ENCODE measurements at regions not wholly inside any gene's neighbourhood (a gene's known extent, or its start where the extent isn't known, plus 50 kb on each side); places are given as distances from the start of the nearest gene placed in this dataset.
"Not testable (repeated sequence)": the region's sequence is repeated elsewhere in the genome, so short reads cannot be mapped to it uniquely, and the experiment has no call there.

DNA sequence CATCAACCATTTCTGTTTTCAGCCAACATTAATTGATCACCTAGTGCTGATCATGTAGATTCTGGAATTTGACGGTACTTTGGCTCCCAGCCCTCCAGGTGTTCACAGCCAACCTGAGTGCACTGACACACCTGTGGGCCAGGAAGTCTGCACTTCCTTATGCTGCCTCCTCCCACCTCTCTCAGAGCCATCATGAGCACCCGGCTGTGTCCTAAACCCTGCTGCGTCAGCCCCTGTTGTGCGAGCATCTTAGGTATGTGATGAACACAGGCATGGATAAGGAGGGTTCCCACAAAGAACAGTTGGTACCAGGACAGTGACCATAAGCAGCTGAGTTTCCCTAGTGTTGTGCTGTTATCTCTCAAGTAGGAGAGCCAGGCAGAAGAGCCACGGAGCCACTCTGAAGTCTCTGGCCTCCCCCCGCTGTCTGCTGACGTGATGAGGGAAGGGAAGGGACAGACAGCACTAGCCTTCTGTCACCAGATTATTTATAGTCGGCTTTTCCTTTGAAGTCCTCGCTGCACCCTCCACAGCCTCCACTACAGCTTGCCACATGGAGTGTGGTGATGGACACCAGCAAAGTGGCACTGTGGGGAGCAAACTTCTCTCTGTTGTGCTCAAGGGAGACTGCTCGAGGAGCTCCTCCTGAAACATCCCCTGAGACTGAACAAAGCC lies 162.8 kb upstream of the ANKFN1 start:
- Mint-ChIP-seq H3K27ac (no peak overlapping the region), H3K4me3 (no peak overlapping the region), H3K9me3 (peaks cover 3 to 29% (median 12%) of the 10 kb centered on the region in 11 donors), H3K4me1 (no peaks in the 10 kb centered on the region), H3K36me3 (peaks cover 0 to 4% (median 0%) of the 10 kb centered on the region in 5 donors), H3K27me3 (peaks cover 0 to 6% (median 4%) of the 10 kb centered on the region in 5 donors)
- DNase-seq = no peak
- Histone ChIP-seq H3K36me3 (ENCODE audit: control insufficient read depth in 2 of 3, insufficient read depth in 3 of 3, low read length in 3 of 3) (no peaks in the 10 kb centered on the region), H3K4me3 (ENCODE audit: low read length) (no peak overlapping the region), H3K9me3 (ENCODE audit: control insufficient read depth in 2 of 3, low read length in 3 of 3) (no peaks in the 10 kb centered on the region), H3K27ac (ENCODE audit: low read depth, low read length) (no peak overlapping the region), H3K4me1 (ENCODE audit: control insufficient read depth in 2 of 2, insufficient read depth in 2 of 2, low read length in 2 of 2) (no peaks in the 10 kb centered on the region), H3K27me3 (ENCODE audit: control insufficient read depth in 2 of 2, insufficient read depth in 2 of 2, low read length in 2 of 2) (no peaks in the 10 kb centered on the region)
- ChIA-PET POLR2A (no interaction called here), CTCF (no interaction called here)
- ATAC-seq = no peak
- intact Hi-C loops (cut with micrococcal nuclease) = no loop called here

DNA sequence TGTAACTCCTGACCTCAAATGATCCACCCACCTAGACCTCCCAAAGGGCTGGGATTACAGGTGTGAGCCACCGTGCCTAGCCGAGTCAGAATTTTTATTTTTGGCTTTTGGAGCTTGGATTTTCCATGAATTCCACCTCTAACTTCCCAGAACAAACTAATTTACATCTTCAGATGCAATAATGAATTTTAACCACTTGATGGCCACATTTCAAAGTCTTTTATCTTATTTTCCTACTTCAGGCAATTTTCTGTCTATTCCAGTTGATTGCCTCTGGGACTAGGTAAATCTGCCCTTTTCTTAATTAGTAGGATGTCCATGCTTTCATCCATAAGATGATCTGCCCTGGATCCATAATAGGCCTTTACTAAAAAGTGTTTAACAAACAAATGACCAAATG lies 156.4 kb upstream of the ANKFN1 start:
- Histone ChIP-seq H3K4me3 (ENCODE audit: low read length) (no peak overlapping the region), H3K27me3 (ENCODE audit: control insufficient read depth in 2 of 2, insufficient read depth in 2 of 2, low read length in 2 of 2) (no peaks in the 10 kb centered on the region), H3K27ac (ENCODE audit: low read depth, low read length) (no peak overlapping the region), H3K9me3 (ENCODE audit: control insufficient read depth in 2 of 3, low read length in 3 of 3) (no peaks in the 10 kb centered on the region), H3K36me3 (ENCODE audit: control insufficient read depth in 2 of 3, insufficient read depth in 3 of 3, low read length in 3 of 3) (no peaks in the 10 kb centered on the region), H3K4me1 (ENCODE audit: control insufficient read depth in 2 of 2, insufficient read depth in 2 of 2, low read length in 2 of 2) (no peaks in the 10 kb centered on the region)
- intact Hi-C loops (cut with micrococcal nuclease) = no loop called here
- peaks cover 3 to 37% (median 12%) of the 10 kb centered on the region in 11 donors for H3K9me3 Mint-ChIP-seq
- H3K27ac Mint-ChIP-seq = no peak overlapping the region
- peaks cover 0 to 12% (median 0%) of the 10 kb centered on the region in 7 donors for H3K4me1 Mint-ChIP-seq
- no peak overlapping the region for H3K4me3 Mint-ChIP-seq
- H3K27me3 Mint-ChIP-seq = peaks cover 0 to 6% (median 0%) of the 10 kb centered on the region in 5 donors
- ChIA-PET CTCF (no interaction called here), POLR2A (no interaction called here)
- DNase-seq = no peak
- ATAC-seq = no peak
- peaks cover 0 to 4% (median 0%) of the 10 kb centered on the region in 5 donors for H3K36me3 Mint-ChIP-seq

- Histone ChIP-seq H3K27ac (ENCODE audit: low read depth, low read length) (no peak overlapping the region), H3K4me1 (ENCODE audit: control insufficient read depth in 2 of 2, insufficient read depth in 2 of 2, low read length in 2 of 2) (no peaks in the 10 kb centered on the region), H3K9me3 (ENCODE audit: control insufficient read depth in 2 of 3, low read length in 3 of 3) (no peaks in the 10 kb centered on the region), H3K27me3 (ENCODE audit: control insufficient read depth in 2 of 2, insufficient read depth in 2 of 2, low read length in 2 of 2) (no peaks in the 10 kb centered on the region), H3K4me3 (ENCODE audit: low read length) (no peak overlapping the region), H3K36me3 (ENCODE audit: control insufficient read depth in 2 of 3, insufficient read depth in 3 of 3, low read length in 3 of 3) (no peaks in the 10 kb centered on the region)
- ChIA-PET CTCF (no interaction called here), POLR2A (no interaction called here)
- Mint-ChIP-seq H3K9me3 (peaks cover 0 to 21% (median 7%) of the 10 kb centered on the region in 11 donors), H3K4me1 (peaks cover 0 to 29% (median 0%) of the 10 kb centered on the region in 7 donors), H3K27ac (peak overlapping the region in 4 of 9 donors; percentile 0 to 68 (median 26)), H3K36me3 (no peaks in the 10 kb centered on the region), H3K27me3 (peaks cover 0 to 5% (median 0%) of the 10 kb centered on the region in 5 donors), H3K4me3 (no peak overlapping the region)
- ATAC-seq (no peak), DNase-seq (no peak)
- intact Hi-C loops (cut with micrococcal nuclease) = no loop called here
These were observed 152.9 kb upstream of the ANKFN1 start for GRCh38 chr17:56000411-56000810.

DNA sequence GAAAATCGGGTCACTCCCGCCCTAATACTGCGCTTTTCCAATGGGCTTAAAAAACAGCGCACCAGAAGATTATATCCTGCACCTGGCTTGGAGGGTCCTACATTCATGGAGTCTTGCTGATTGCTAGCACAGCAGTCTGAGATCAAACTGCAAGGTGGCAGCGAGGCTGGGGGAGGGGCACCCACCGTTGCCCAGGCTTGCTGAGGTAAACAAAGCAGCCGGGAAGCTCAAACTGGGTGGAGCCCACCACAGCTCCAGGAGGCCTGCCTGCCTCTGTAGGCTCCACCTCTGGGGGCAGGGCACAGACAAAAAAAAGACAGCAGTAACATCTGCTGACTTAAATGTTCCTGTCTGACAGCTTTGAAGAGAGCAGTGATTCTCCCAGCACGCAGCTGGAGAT lies 150.6 kb upstream of the ANKFN1 start:
- ATAC-seq; H3K4me1 ChIP-seq (ENCODE audit: control insufficient read depth in 2 of 2, insufficient read depth in 2 of 2, low read length in 2 of 2); H3K36me3 Mint-ChIP-seq; H3K27me3 ChIP-seq (ENCODE audit: control insufficient read depth in 2 of 2, insufficient read depth in 2 of 2, low read length in 2 of 2); H3K27me3 Mint-ChIP-seq; H3K4me3 ChIP-seq (ENCODE audit: low read length); POLR2A ChIA-PET; intact Hi-C loops (cut with micrococcal nuclease); H3K27ac ChIP-seq (ENCODE audit: low read depth, low read length); H3K36me3 ChIP-seq (ENCODE audit: control insufficient read depth in 2 of 3, insufficient read depth in 3 of 3, low read length in 3 of 3); H3K9me3 ChIP-seq (ENCODE audit: control insufficient read depth in 2 of 3, low read length in 3 of 3): not testable (repeated sequence)
- Mint-ChIP-seq H3K4me1 (peaks cover 0 to 29% (median 0%) of the 10 kb centered on the region in 7 donors), H3K4me3 (peak overlapping the region in 1 of 10 donors; percentile 12), H3K9me3 (peaks cover 0 to 18% (median 7%) of the 10 kb centered on the region in 11 donors), H3K27ac (peak overlapping the region in 4 of 9 donors; percentile 47 to 70 (median 66))
- CTCF ChIA-PET = interaction anchor here (0.6 kb wide), 1 partner anchor 115 kb away, joined by 3 read pairs; no protein-coding TSS in a partner anchor
- peak in 4 of 9 donors; percentile 8 to 59 (median 33) for DNase-seq

GRCh38 chr17:56009795-56010651 lies 143.3 kb upstream of the ANKFN1 start:
- ChIA-PET POLR2A (interaction anchor here (0.7 kb wide), 1 partner anchor 546 kb away, joined by 3 read pairs; no protein-coding TSS in a partner anchor), CTCF (no interaction called here)
- peaks cover 2 to 14% (median 4%) of the 10 kb centered on the region in 11 donors for H3K9me3 Mint-ChIP-seq
- peak overlapping the region in 1 of 10 donors; percentile 4 for H3K4me3 Mint-ChIP-seq
- no peaks in the 10 kb centered on the region for H3K36me3 ChIP-seq (ENCODE audit: control insufficient read depth in 2 of 3, insufficient read depth in 3 of 3, low read length in 3 of 3)
- peaks cover 0 to 10% of the 10 kb centered on the region in 2 donors for H3K4me1 ChIP-seq (ENCODE audit: control insufficient read depth in 2 of 2, insufficient read depth in 2 of 2, low read length in 2 of 2)
- H3K27ac Mint-ChIP-seq = no peak overlapping the region
- no peaks in the 10 kb centered on the region for H3K27me3 Mint-ChIP-seq
- no peaks in the 10 kb centered on the region for H3K9me3 ChIP-seq (ENCODE audit: control insufficient read depth in 2 of 3, low read length in 3 of 3)
- H3K27ac ChIP-seq (ENCODE audit: low read depth, low read length) = no peak overlapping the region
- DNase-seq = peak in 3 of 9 donors; percentile 5 to 8 (median 7)
- H3K4me3 ChIP-seq (ENCODE audit: low read length) = no peak overlapping the region
- peaks cover 0 to 12% (median 0%) of the 10 kb centered on the region in 7 donors for H3K4me1 Mint-ChIP-seq
- H3K36me3 Mint-ChIP-seq = peaks cover 0 to 3% (median 0%) of the 10 kb centered on the region in 5 donors
- intact Hi-C loops (cut with micrococcal nuclease) = no loop called here
- no peaks in the 10 kb centered on the region for H3K27me3 ChIP-seq (ENCODE audit: control insufficient read depth in 2 of 2, insufficient read depth in 2 of 2, low read length in 2 of 2)
- ATAC-seq = no peak

- H3K27ac Mint-ChIP-seq = no peak overlapping the region
- peaks cover 0 to 12% (median 0%) of the 10 kb centered on the region in 7 donors for H3K4me1 Mint-ChIP-seq
- peaks cover 0 to 10% of the 10 kb centered on the region in 2 donors for H3K4me1 ChIP-seq (ENCODE audit: control insufficient read depth in 2 of 2, insufficient read depth in 2 of 2, low read length in 2 of 2)
- DNase-seq = no peak
- H3K9me3 Mint-ChIP-seq = peaks cover 0 to 14% (median 4%) of the 10 kb centered on the region in 11 donors
- peaks cover 0 to 3% (median 0%) of the 10 kb centered on the region in 5 donors for H3K36me3 Mint-ChIP-seq
- H3K4me3 Mint-ChIP-seq = no peak overlapping the region
- H3K27me3 ChIP-seq (ENCODE audit: control insufficient read depth in 2 of 2, insufficient read depth in 2 of 2, low read length in 2 of 2) = no peaks in the 10 kb centered on the region
- POLR2A ChIA-PET = no interaction called here
- no peak overlapping the region for H3K4me3 ChIP-seq (ENCODE audit: low read length)
- intact Hi-C loops (cut with micrococcal nuclease) = no loop called here
- peaks cover 0 to 2% (median 0%) of the 10 kb centered on the region in 5 donors for H3K27me3 Mint-ChIP-seq
- no peaks in the 10 kb centered on the region for H3K36me3 ChIP-seq (ENCODE audit: control insufficient read depth in 2 of 3, insufficient read depth in 3 of 3, low read length in 3 of 3)
- no peak overlapping the region for H3K27ac ChIP-seq (ENCODE audit: low read depth, low read length)
- no peaks in the 10 kb centered on the region for H3K9me3 ChIP-seq (ENCODE audit: control insufficient read depth in 2 of 3, low read length in 3 of 3)
- no peak for ATAC-seq
- CTCF ChIA-PET = no interaction called here
These were observed 141.7 kb upstream of the ANKFN1 start for GRCh38 chr17:56011406-56012131.

Data from naive thymus-derived CD4-positive, alpha-beta T cell (primary cell).